ENCODE measurements at regions not wholly inside any gene's neighbourhood (a gene's known extent, or its start where the extent isn't known, plus 50 kb on each side); places are given as distances from the start of the nearest gene placed in this dataset.

DNA sequence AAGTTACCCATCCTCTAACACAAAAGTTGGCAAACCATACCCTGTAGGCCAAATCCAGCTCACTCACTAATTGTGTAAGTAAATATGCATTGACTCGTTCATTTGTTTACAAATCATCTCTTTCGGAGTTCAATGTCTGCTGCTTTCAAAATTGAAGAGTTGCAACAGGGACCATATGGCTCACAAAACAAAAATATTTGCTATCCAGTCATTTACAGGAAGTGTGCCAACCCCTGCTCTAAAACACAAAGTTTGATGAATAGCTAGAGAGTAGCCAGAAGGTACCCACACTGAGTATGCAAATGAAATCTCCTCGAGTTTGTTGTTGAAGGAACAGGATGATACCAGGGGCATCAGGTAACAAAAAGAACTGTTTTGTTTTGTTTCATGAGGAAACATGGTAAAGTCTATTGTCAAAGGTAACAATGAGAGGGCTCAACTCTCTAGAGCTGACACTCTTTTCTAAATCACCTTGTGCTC lies 236.2 kb upstream of the THBS1 start:
- no peak for DNase-seq (ENCODE audit: insufficient read length, low spot score)
- TF ChIP-seq, protein P1, sequence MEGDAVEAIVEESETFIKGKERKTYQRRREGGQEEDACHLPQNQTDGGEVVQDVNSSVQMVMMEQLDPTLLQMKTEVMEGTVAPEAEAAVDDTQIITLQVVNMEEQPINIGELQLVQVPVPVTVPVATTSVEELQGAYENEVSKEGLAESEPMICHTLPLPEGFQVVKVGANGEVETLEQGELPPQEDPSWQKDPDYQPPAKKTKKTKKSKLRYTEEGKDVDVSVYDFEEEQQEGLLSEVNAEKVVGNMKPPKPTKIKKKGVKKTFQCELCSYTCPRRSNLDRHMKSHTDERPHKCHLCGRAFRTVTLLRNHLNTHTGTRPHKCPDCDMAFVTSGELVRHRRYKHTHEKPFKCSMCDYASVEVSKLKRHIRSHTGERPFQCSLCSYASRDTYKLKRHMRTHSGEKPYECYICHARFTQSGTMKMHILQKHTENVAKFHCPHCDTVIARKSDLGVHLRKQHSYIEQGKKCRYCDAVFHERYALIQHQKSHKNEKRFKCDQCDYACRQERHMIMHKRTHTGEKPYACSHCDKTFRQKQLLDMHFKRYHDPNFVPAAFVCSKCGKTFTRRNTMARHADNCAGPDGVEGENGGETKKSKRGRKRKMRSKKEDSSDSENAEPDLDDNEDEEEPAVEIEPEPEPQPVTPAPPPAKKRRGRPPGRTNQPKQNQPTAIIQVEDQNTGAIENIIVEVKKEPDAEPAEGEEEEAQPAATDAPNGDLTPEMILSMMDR (IDR thresholded peaks at IDR 0.05; ENCODE audit: insufficient read depth, missing control alignments), result no peak

DNA sequence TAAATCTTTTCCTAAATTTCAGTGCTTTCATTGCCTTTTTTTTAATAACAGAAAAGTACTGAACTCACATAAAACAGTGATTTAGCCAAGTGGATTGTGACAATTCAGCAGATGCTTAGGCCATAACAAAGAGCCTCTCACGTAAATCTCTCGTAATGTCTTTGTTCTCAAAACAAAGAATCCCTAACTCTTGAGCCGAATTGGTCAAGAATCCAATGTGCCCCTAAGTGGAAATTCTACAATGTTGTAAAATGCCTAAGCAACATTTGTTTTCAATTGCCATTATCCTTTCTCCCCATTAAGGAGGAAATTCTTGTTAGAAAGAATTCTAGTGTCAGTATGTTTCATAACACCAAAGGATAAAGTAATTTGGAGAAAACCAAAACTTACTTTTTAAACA lies 235.7 kb upstream of the THBS1 start:
- no peak for FAIRE-seq
- TF ChIP-seq, protein P1 (IDR thresholded peaks at IDR 0.05; ENCODE audit: insufficient read depth, missing control alignments), result no peak
- DNase-seq (ENCODE audit: insufficient read length, low spot score), result no peak

More for the DNA sequence above, 236.2 kb upstream of the THBS1 start:
- no peak for FAIRE-seq

DNA sequence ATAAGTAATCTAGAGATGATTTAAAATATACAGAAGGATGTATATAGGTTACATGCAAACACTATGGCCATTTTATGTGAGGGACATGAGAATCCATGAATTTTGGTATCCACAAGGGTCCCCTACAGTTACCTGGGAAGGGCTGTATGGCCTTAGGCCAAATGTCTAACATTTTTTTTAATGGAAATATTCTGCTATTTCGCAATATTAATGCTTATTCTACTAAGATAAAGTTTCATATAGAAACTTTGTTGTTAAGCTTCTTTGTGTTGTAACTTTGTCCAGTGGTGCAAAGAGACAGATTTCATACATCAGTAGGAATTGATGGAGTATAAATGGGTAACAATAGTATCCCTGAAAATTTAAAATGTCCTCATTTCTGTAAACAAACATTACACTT lies 233.4 kb upstream of the THBS1 start:
- FAIRE-seq (no peak), DNase-seq (ENCODE audit: insufficient read length, low spot score) (no peak)
- TF ChIP-seq, protein P1 (IDR thresholded peaks at IDR 0.05; ENCODE audit: insufficient read depth, missing control alignments), result no peak

DNA sequence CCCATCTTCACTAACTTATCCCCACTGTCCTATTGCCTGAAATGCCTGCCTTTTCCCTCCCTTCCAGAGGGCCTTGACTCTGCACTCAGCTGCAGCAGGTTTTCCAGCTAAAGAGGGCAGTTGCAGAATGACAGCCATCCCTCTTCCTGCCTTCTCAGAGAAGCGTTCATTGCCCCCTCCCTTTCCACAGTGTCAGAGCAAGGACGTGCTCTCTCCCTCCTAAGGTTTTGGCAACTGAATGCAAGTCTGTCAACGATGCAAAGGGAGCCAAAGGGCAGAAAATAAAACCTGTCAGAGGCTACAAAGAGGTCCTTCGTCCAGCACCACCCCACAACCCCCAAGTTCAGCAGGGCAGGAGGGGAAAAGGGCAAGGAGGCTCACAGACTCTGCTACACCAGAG lies 230.1 kb upstream of the THBS1 start:
- FAIRE-seq (no peak), DNase-seq (ENCODE audit: insufficient read length, low spot score) (no peak)
- TF ChIP-seq, protein P1 (IDR thresholded peaks at IDR 0.05; ENCODE audit: insufficient read depth, missing control alignments), result no peak

DNA sequence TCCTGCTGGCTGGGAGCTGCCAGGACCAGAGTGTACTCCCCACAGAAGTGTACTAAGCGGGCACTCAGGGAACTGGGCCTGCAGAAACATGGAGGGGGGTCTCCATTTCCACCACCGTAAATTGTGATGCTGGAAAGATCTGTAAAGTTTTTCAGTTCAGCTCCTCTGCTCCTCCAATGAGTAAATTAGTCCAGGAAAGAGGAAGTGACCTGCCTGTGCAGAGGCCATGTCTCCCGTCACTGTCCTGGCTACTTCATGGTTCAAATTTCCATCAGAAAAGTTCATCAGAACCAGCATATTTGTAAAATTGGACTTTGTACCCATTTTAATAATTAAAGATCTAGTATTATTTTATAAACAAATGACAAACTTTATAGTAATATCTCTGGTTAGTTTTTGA lies 226.7 kb upstream of the THBS1 start:
- FAIRE-seq (no peak), DNase-seq (ENCODE audit: insufficient read length, low spot score) (no peak)
- TF ChIP-seq, protein P1 (IDR thresholded peaks at IDR 0.05; ENCODE audit: insufficient read depth, missing control alignments), result no peak

DNA sequence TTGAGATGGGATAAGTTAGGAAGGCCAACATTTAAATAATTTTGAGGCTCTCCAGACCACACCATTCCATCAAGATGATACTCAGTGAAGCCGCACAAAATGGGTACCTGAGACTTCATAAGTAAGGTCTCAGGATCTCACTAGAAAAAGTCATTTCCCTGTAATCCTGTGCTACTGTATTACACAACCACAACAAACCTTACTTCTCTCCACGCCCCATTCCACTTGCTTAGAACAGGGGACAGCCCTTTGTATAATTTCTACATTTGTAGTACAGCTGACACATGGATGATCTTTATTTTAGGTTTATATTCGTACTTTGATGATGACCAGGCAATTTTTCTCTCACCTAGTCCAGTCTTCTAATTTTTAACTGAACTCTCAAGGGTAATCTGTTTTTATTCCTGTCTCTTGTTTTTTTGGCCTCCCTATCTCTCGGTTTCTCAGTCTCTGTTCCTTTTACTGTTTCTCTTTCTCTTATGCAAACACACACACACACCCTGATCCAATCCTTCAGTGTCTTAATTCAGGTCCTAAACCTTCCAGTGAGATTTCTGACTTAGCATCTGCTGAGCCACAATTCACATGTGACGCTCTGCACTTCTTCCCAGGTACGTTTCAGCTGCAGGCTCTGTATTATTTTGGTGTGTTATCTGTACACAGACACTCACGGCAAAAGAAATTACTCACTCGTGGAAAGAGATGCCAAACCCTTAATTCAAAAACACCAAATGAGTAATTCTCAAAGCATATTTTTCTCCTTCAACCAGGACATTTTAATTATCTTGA lies 223.2 kb upstream of the THBS1 start:
- TF ChIP-seq, protein P1 (IDR thresholded peaks at IDR 0.05; ENCODE audit: insufficient read depth, missing control alignments), result no peak
- DNase-seq (ENCODE audit: insufficient read length, low spot score) (no peak), FAIRE-seq (no peak)

DNA sequence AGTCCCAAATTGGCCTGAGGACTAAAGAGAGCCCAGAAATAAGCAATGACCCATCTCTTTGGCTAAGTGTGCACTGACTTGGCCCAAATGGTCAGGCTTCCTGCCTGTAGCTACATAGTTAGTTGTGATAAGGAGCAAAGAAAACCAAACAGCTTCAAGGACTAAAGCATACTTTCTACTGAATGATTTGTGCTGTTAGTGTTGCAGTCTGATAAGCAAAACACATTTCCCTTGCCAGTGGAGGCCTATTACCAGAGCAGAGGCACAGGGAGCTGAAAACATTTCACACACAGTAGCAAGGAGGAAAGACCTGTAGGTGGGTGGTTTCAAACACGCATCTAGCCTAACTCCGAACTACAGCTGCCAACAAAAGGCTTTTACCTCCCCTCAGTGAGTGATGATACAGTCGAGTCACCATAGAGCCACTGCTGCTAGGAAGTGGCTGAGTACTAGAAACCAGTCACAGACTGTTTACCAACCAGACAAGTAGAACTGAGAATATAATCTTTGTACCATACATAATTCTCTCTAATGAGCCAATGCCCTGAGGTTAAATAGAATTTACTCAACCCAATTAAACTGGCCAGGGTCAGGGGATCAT lies 222.3 kb upstream of the THBS1 start:
- DNase-seq (ENCODE audit: insufficient read length, low spot score) (no peak), FAIRE-seq (no peak)
- TF ChIP-seq, protein P1 (IDR thresholded peaks at IDR 0.05; ENCODE audit: insufficient read depth, missing control alignments), result no peak

All from D721Med (cell line).